Keratinocyte (primary cell): ENCODE measurements at regions not wholly inside any gene's neighbourhood (a gene's known extent, or its start where the extent isn't known, plus 50 kb on each side); places are given as distances from the start of the nearest gene placed in this dataset.
A peak's percentile ranks its signal among the peaks of the same experiment; 100 is the strongest.

Experiments
- DNase-seq: peaks from one replicate; pipeline ENCODE4 v3.0.0-alpha.2; 2011; ENCODE audit warnings: low read depth, missing footprints, low spot score
- FAIRE-seq: peaks from 2 replicates; lab custom pipeline; 2011; peaks lifted over from hg19 to GRCh38; lab: Jason Lieb, UNC
- H2AFZ ChIP-seq: 2 replicates; pipeline ENCODE4 v1.6.0; 2012; ENCODE audit warnings: low read length, control low read depth, inconsistent platforms; ENCODE audit not compliant: control insufficient read depth
- H3K27ac ChIP-seq: 2 replicates; pipeline ENCODE4 v1.5.1; 2011; ENCODE audit warnings: low read length; ENCODE audit not compliant: control insufficient read depth, insufficient read depth
- H3K27me3 ChIP-seq: 3 replicates; pipeline ENCODE4 v1.6.0; 2011; ENCODE audit warnings: low read length; ENCODE audit not compliant: control insufficient read depth, insufficient read depth; ENCODE audit errors: extremely low read depth
- H3K36me3 ChIP-seq, 2 experiments: 2 replicates in 1 of 2; 3 replicates in 1 of 2; pipeline ENCODE4 v1.5.1; 2011; ENCODE audit warnings: low read length in 2 of 2, mild to moderate bottlenecking in 1 of 2; ENCODE audit not compliant: control insufficient read depth in 2 of 2, insufficient read depth in 2 of 2; ENCODE audit errors: extremely low read depth in 1 of 2
- H3K4me1 ChIP-seq: 3 replicates; pipeline ENCODE4 v1.5.1; 2011; ENCODE audit warnings: low read length; ENCODE audit not compliant: control insufficient read depth, insufficient read depth; ENCODE audit errors: extremely low read depth
- H3K4me2 ChIP-seq: 3 replicates; pipeline ENCODE4 v1.6.0; 2011; ENCODE audit warnings: low read depth, low read length; ENCODE audit not compliant: control insufficient read depth, insufficient read depth; ENCODE audit errors: extremely low read depth
- H3K4me3 ChIP-seq, 3 experiments: fragments of 200-600 bp in 1 of 3; sonication (generic) in 1 of 3; 2 replicates in 2 of 3; 3 replicates in 1 of 3; pipeline ENCODE4 v1.5.1; 2011 to 2016; ENCODE audit warnings: low read length in 3 of 3, mild to moderate bottlenecking in 3 of 3, control low read depth in 2 of 3, inconsistent platforms in 1 of 3, low read depth in 1 of 3, mixed read lengths in 1 of 3, mixed run types in 1 of 3, moderate library complexity in 1 of 3; ENCODE audit not compliant: control insufficient read depth in 2 of 3, insufficient read depth in 2 of 3; ENCODE audit errors: extremely low read depth in 1 of 3
- H3K79me2 ChIP-seq: 2 replicates; pipeline ENCODE4 v1.6.0; 2012; ENCODE audit warnings: low read length; ENCODE audit not compliant: control insufficient read depth, insufficient read depth
- H3K9ac ChIP-seq: 3 replicates; pipeline ENCODE4 v1.6.0; 2011; ENCODE audit warnings: low read length; ENCODE audit not compliant: control insufficient read depth, insufficient read depth; ENCODE audit errors: extremely low read depth
- H3K9me1 ChIP-seq: 3 replicates; pipeline ENCODE4 v1.6.0; 2011; ENCODE audit warnings: low read length; ENCODE audit not compliant: control insufficient read depth, insufficient read depth; ENCODE audit errors: extremely low read depth
- H3K9me3 ChIP-seq: 2 replicates; pipeline ENCODE4 v1.5.1; 2012; ENCODE audit warnings: low read depth, low read length; ENCODE audit not compliant: control insufficient read depth
- H4K20me1 ChIP-seq: 3 replicates; pipeline ENCODE4 v1.6.0; 2011; ENCODE audit warnings: low read length; ENCODE audit not compliant: control insufficient read depth, insufficient read depth; ENCODE audit errors: extremely low read depth
- CTCF ChIP-seq, 3 experiments: IDR thresholded peaks in 1 of 3; conservative IDR thresholded peaks in 1 of 3; optimal IDR thresholded peaks in 1 of 3; 2 replicates in 2 of 3; 3 replicates in 1 of 3; pipeline versions ENCODE3 to v1.5.1; 2011; ENCODE audit warnings: low read length in 3 of 3, mild to moderate bottlenecking in 3 of 3, moderate library complexity in 2 of 3, control low read depth in 1 of 3, inconsistent platforms in 1 of 3; ENCODE audit not compliant: insufficient read depth in 2 of 3; ENCODE audit errors: extremely low read depth in 1 of 3
- EZH2 ChIP-seq: IDR thresholded peaks from one replicate; pipeline ENCODE4 v1.6.1; 2012; ENCODE audit warnings: inconsistent platforms, mild to moderate bottlenecking, low read length, moderate library complexity
- dilution Hi-C: fragments of 300-500 bp; cut with MboI; formaldehyde crosslinking; loops from one replicate; pipeline ENCODE4 v1.7.0; 2020; ENCODE audit warnings: low sequenced_read_pairs; ENCODE audit not compliant: extremely low pct_ligation_motif_present

DNA sequence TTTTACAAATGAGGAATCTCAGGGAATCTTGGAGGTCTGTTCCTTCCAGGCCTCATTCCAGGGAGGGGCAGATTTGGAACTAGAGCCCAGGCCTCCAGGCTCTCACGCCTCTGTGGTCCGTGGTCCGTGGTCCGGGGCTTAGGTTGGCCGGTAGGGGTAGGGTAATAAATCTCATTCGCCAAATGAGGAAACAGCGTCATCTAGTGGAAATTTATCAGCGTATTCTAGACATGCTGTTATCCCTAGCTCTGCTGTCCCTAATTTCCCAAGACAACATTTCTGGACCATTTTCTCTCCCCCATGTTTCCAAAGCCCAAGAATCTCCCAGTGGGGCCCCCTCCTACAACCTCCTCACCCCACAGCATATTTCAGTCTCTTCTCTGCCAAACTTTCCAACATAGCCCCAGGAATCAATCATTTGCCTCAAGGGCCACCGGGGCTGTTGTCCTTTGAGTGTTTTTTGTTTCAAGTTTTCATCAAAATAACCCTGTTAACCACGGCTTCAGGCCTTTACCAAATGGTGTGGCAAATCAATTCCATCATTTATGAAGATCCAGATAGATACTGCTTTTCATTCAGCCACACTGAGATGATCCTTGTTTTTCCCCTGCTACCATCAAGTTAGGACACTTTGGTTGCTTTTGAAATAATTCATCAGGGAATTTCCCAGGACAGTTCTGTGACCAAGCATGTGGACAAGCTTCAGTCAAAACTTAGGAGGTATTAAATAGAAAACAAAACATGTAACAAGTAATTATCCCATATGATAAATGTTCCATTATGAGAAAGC, 126.8 kb downstream of the ALDH8A1 start:
- dilution Hi-C loops, result no loop called here
- Histone ChIP-seq H3K79me2 (no peaks in the 10 kb centered on the region), H3K36me3 (no peaks in the 10 kb centered on the region), H3K9ac (no peak overlapping the region), H3K4me2 (no peak overlapping the region), H3K27ac (no peak overlapping the region), H4K20me1 (no peaks in the 10 kb centered on the region), H3K9me3 (no peaks in the 10 kb centered on the region), H3K4me3 (no peak overlapping the region), H2AFZ (peak overlapping the region; percentile 32), H3K27me3 (no peaks in the 10 kb centered on the region), H3K9me1 (no peaks in the 10 kb centered on the region), H3K4me1 (peaks cover 13% of the 10 kb centered on the region)
- no peak for TF ChIP-seq EZH2
- TF ChIP-seq CTCF (optimal IDR thresholded peaks at IDR 0.05 in 1 of 3, IDR thresholded peaks at IDR 0.05 in 1 of 3, conservative IDR thresholded peaks at IDR 0.05 in 1 of 3; ENCODE audit: extremely low read depth in 1 of 3, insufficient read depth in 2 of 3, low read length in 3 of 3), result peak; percentile 76 to 93 (median 91)
- DNase-seq (no peak), FAIRE-seq (peak; percentile 88)

DNA sequence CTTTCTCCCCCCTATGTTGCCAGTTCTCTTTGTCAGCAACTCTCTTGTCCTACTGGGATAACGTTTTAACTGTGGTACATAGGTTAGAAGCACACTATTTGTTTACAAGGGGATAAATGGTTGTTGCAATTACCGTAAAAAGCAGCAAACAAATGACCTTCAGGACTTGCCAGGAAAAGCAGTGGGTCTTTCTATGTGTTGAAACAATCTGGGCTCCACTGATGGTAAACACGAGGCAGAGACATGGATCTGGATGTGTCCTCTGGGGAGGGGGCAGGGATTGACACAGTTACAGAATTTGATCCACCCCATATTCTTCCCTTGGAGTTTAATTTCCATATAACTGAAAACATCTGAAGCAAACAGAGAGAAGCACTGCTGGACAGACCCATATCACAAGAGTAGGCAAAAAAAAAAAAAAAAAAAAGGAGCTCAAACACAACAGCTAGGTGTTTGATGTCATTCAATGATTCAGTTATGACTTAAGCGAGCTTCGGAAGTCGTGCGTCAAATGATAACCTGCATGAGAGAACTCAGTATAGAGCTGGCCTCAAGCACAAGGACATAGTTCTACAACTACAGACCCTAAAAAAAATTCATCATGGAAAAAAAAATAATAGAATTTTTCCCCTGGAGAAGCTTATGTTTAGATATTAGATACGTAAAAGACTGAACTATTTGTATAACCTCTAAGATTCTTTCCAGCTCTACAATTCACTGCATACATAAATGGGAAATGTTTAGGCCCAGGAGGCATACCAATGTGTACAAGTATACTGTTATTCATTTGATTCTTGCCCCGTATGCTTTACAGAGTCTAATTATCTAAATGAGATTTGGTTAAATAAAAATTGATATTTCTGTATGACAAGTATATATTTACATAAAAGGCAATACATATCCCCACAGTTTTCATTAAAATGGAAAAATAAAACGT, 127.7 kb downstream of the ALDH8A1 start:
- TF ChIP-seq CTCF (optimal IDR thresholded peaks at IDR 0.05 in 1 of 3, IDR thresholded peaks at IDR 0.05 in 1 of 3, conservative IDR thresholded peaks at IDR 0.05 in 1 of 3; ENCODE audit: extremely low read depth in 1 of 3, insufficient read depth in 2 of 3, low read length in 3 of 3), result no peak
- no peak for TF ChIP-seq EZH2
- Histone ChIP-seq H2AFZ (no peak overlapping the region), H3K9me1 (no peaks in the 10 kb centered on the region), H4K20me1 (no peaks in the 10 kb centered on the region), H3K4me3 (no peak overlapping the region), H3K4me2 (no peak overlapping the region), H3K79me2 (no peaks in the 10 kb centered on the region), H3K9ac (no peak overlapping the region), H3K4me1 (peaks cover 8% of the 10 kb centered on the region), H3K27me3 (no peaks in the 10 kb centered on the region), H3K9me3 (no peaks in the 10 kb centered on the region), H3K36me3 (no peaks in the 10 kb centered on the region), H3K27ac (no peak overlapping the region)
- dilution Hi-C loops, result no loop called here
- DNase-seq (no peak), FAIRE-seq (no peak)
